B cell (primary cell): ENCODE measurements at regions not wholly inside any gene's neighbourhood (a gene's known extent, or its start where the extent isn't known, plus 50 kb on each side); places are given as distances from the start of the nearest gene placed in this dataset.

Source experiments
- ATAC-seq: fragments of 200-7000 bp; cut with Tn5 transposase; one replicate; pipeline ENCODE4 v1.10.0; 2021; ENCODE audit warnings: low read depth, mild to moderate bottlenecking, moderate number of reproducible peaks, moderate library complexity
- CTCF ChIA-PET: fragments of 350-600 bp; sonication (Branson Sonifier 250); formaldehyde crosslinking; loops from one replicate; lab custom pipeline; 2021; ENCODE audit warnings: antibody characterized with exemption, inconsistent platforms; lab: Charles Lee
- POLR2A ChIA-PET: fragments of 350-600 bp; sonication (Branson Sonifier 250); formaldehyde crosslinking; loops from one replicate; lab custom pipeline; 2021; ENCODE audit warnings: antibody characterized with exemption; lab: Charles Lee
- DNase-seq: peaks from one replicate; pipeline ENCODE4 v3.0.0; 2013
- H2AFZ ChIP-seq: 2 replicates; pipeline ENCODE4 v1.6.1; 2012; ENCODE audit warnings: mild to moderate bottlenecking, low read depth, low read length; ENCODE audit not compliant: insufficient read depth, poor library complexity, severe bottlenecking
- H3K27ac ChIP-seq, 2 donors: 1 replicate in 1 of 2; 2 replicates in 1 of 2; pipeline ENCODE4 v1.5.1; 2012 to 2013; ENCODE audit warnings: low read length in 2 of 2, mild to moderate bottlenecking in 2 of 2, moderate library complexity in 1 of 2
- H3K27me3 ChIP-seq, 4 experiments: fragments of 200-600 bp in 1 of 4; sonication (generic) in 1 of 4; replicated peaks in 1 of 4; 1 replicate in 2 of 4; 2 replicates in 2 of 4; pipeline versions ENCODE4 v1.6.1 to v1.7.0; 2013 to 2016; ENCODE audit warnings: low read length in 3 of 4, mild to moderate bottlenecking in 2 of 4, mixed read lengths in 1 of 4, moderate library complexity in 1 of 4; ENCODE audit not compliant: insufficient read depth in 4 of 4, control insufficient read depth in 3 of 4; ENCODE audit errors: control extremely low read depth in 1 of 4
- H3K36me3 ChIP-seq, 2 experiments: replicated peaks in 1 of 2; 1 replicate in 1 of 2; 2 replicates in 1 of 2; pipeline versions ENCODE4 v1.6.1 to v1.7.1; 2013; ENCODE audit warnings: low read length in 1 of 2; ENCODE audit not compliant: insufficient read depth in 2 of 2, control insufficient read depth in 1 of 2; ENCODE audit errors: control extremely low read depth in 1 of 2, extremely low read depth in 1 of 2
- H3K4me1 ChIP-seq, 2 donors: fragments of 200-600 bp in 1 of 2; sonication (generic) in 1 of 2; 1 replicate in 1 of 2; 2 replicates in 1 of 2; pipeline versions ENCODE4 v1.5.1 to v1.6.1; 2013 to 2017; ENCODE audit warnings: low read length in 2 of 2; ENCODE audit not compliant: control insufficient read depth in 2 of 2, insufficient read depth in 2 of 2
- H3K4me2 ChIP-seq: replicated peaks from 2 replicates; pipeline ENCODE3; 2012; ENCODE audit warnings: mild to moderate bottlenecking, low read depth, low read length; ENCODE audit not compliant: poor library complexity, severe bottlenecking
- H3K4me3 ChIP-seq, 5 experiments: fragments of 200-600 bp in 1 of 5; sonication (generic) in 1 of 5; 1 replicate in 3 of 5; 2 replicates in 2 of 5; pipeline versions ENCODE4 v1.5.1 to v1.7.0; 2011 to 2016; ENCODE audit warnings: low read length in 4 of 5, mild to moderate bottlenecking in 4 of 5, low read depth in 2 of 5, control low read depth in 1 of 5, moderate library complexity in 1 of 5; ENCODE audit not compliant: insufficient read depth in 1 of 5; ENCODE audit errors: control extremely low read depth in 1 of 5, extremely low read depth in 1 of 5
- H3K79me2 ChIP-seq: fragments of 200-600 bp; sonication (generic); one replicate; pipeline ENCODE4 v1.6.0; 2016; ENCODE audit warnings: low read length; ENCODE audit not compliant: control insufficient read depth, insufficient read depth
- H3K9ac ChIP-seq: fragments of 200-600 bp; sonication (generic); 2 replicates; pipeline ENCODE4 v1.6.1; 2017; ENCODE audit warnings: mild to moderate bottlenecking, low read length, moderate library complexity
- H3K9me3 ChIP-seq, 3 donors: one replicate each; pipeline versions ENCODE4 v1.6.1 to v1.7.1; 2013; ENCODE audit warnings: low read length in 2 of 3; ENCODE audit not compliant: control insufficient read depth in 2 of 3, insufficient read depth in 1 of 3; ENCODE audit errors: control extremely low read depth in 1 of 3
- H4K20me1 ChIP-seq: 2 replicates; pipeline ENCODE4 v1.6.0; 2012; ENCODE audit warnings: mild to moderate bottlenecking, low read length; ENCODE audit not compliant: insufficient read depth, control insufficient read depth, poor library complexity, severe bottlenecking
- H3K27ac Mint-ChIP-seq: one replicate; pipeline ENCODE4 v1.8.0; 2021; ENCODE audit warnings: mixed read lengths
- H3K27me3 Mint-ChIP-seq: one replicate; pipeline ENCODE4 v1.8.0; 2021; ENCODE audit warnings: mixed read lengths
- H3K4me1 Mint-ChIP-seq: one replicate; pipeline ENCODE4 v1.8.0; 2021; ENCODE audit warnings: mixed read lengths
- H3K4me3 Mint-ChIP-seq: one replicate; pipeline ENCODE4 v1.8.0; 2021; ENCODE audit warnings: mixed read lengths
- H3K9me3 Mint-ChIP-seq: one replicate; pipeline ENCODE4 v1.8.0; 2022; ENCODE audit warnings: mixed read lengths; ENCODE audit not compliant: insufficient read depth
- EZH2 ChIP-seq: IDR thresholded peaks from 2 replicates; pipeline ENCODE4 v1.6.1; 2012; ENCODE audit warnings: borderline replicate concordance, low read depth, mild to moderate bottlenecking, moderate library complexity, low read length; ENCODE audit not compliant: insufficient read depth, poor library complexity, severe bottlenecking
- WGBS: methylation state at CpG from one replicate; pipeline ENCODE4 v1.1.5; 2013; ENCODE audit warnings: missing lambda C conversion rate; ENCODE audit not compliant: insufficient coverage; 5-methylcytosine and 5-hydroxymethylcytosine counted together
- intact Hi-C: fragments of 100-400 bp; cut with micrococcal nuclease; formaldehyde crosslinking; loops from one replicate; pipeline ENCODE4 v1.10.0; 2022
- TF ChIP-seq, protein P1 (sequence below): fragments of 200-600 bp; IDR thresholded peaks from one replicate; pipeline ENCODE4 v1.8.0; 2022; ENCODE audit warnings: antibody characterized with exemption, mild to moderate bottlenecking

DNA sequence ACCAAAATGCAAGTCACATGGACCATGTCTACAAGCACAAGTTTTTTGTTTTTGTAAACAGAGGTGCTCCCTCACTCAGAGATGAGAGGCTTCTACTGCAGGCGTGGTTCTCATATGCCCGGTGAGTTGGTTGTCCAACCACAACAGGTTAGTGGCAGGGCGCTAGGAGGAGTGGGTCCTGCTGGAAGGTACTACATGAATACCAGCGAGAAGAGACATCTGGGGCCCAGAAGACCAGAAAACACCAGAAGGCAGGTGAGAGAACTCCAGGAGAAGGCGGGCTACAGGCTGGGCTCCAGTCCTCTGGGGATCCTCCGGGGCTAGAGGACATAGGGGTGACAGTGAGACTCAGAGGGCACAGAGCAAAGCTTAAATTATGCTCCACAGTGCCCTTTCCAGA is 366.5 kb downstream of the MATN1 start:
- Histone ChIP-seq H3K79me2 (no peaks in the 10 kb centered on the region), H3K9ac (no peak overlapping the region), H3K27me3 (peaks cover 0 to 12% (median 0%) of the 10 kb centered on the region in 4 experiments), H3K27ac (no peak overlapping the region), H3K4me3 (no peak overlapping the region), H3K4me2 (no peak overlapping the region), H4K20me1 (no peaks in the 10 kb centered on the region), H3K36me3 (no peaks in the 10 kb centered on the region), H2AFZ (no peak overlapping the region), H3K4me1 (no peaks in the 10 kb centered on the region), H3K9me3 (no peaks in the 10 kb centered on the region)
- Mint-ChIP-seq H3K27me3 (peaks cover 40% of the 10 kb centered on the region), H3K27ac (no peak overlapping the region), H3K4me3 (no peak overlapping the region), H3K4me1 (no peaks in the 10 kb centered on the region), H3K9me3 (no peaks in the 10 kb centered on the region)
- WGBS: 80% methylated on average over 5 of the region's 6 CpGs
- ChIA-PET POLR2A (no interaction called here), CTCF (interaction anchor here (3.4 kb wide), 1 partner anchor 24 kb away, joined by 8 read pairs; no protein-coding TSS in a partner anchor)
- intact Hi-C loops: no loop called here
- TF ChIP-seq, protein P1, sequence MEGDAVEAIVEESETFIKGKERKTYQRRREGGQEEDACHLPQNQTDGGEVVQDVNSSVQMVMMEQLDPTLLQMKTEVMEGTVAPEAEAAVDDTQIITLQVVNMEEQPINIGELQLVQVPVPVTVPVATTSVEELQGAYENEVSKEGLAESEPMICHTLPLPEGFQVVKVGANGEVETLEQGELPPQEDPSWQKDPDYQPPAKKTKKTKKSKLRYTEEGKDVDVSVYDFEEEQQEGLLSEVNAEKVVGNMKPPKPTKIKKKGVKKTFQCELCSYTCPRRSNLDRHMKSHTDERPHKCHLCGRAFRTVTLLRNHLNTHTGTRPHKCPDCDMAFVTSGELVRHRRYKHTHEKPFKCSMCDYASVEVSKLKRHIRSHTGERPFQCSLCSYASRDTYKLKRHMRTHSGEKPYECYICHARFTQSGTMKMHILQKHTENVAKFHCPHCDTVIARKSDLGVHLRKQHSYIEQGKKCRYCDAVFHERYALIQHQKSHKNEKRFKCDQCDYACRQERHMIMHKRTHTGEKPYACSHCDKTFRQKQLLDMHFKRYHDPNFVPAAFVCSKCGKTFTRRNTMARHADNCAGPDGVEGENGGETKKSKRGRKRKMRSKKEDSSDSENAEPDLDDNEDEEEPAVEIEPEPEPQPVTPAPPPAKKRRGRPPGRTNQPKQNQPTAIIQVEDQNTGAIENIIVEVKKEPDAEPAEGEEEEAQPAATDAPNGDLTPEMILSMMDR: no peak
- no peak for TF ChIP-seq EZH2
- DNase-seq (no peak), ATAC-seq (no peak)

DNA sequence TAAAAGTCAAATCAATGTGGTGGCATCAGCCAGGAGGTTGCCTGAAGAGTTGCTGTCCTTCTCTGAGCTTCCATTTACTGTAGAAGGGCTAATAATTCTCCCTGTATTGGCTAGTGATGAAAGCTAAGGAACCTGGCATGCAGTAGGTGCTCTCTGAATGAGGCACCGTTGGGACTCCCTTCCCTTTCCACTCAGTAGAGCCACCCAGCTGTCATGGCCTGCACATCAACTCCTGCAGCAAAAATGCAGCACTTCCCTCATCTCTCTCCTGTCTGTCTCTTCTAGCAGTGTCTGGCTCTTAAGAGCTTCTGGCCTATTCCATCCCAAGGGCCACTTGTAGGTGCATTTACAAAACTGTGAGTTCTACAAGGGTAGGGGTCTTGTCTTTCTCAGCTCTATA is 369.0 kb downstream of the MATN1 start:
- Histone ChIP-seq H3K4me1 (no peaks in the 10 kb centered on the region), H3K4me2 (no peak overlapping the region), H3K27me3 (peaks cover 0 to 12% (median 0%) of the 10 kb centered on the region in 4 experiments), H4K20me1 (no peaks in the 10 kb centered on the region), H3K4me3 (no peak overlapping the region), H3K36me3 (no peaks in the 10 kb centered on the region), H3K79me2 (no peaks in the 10 kb centered on the region), H3K9ac (no peak overlapping the region), H2AFZ (no peak overlapping the region), H3K27ac (no peak overlapping the region), H3K9me3 (no peaks in the 10 kb centered on the region)
- TF ChIP-seq EZH2: no peak
- TF ChIP-seq, protein P1: no peak
- DNase-seq (no peak), ATAC-seq (no peak)
- no peaks in the 10 kb centered on the region for H3K9me3 Mint-ChIP-seq
- H3K27ac Mint-ChIP-seq: no peak overlapping the region
- H3K27me3 Mint-ChIP-seq: peaks cover 42% of the 10 kb centered on the region
- intact Hi-C loops: no loop called here
- no peak overlapping the region for H3K4me3 Mint-ChIP-seq
- 0% methylated on average over 1 of the region's 1 CpG for WGBS
- H3K4me1 Mint-ChIP-seq: no peaks in the 10 kb centered on the region
- ChIA-PET POLR2A (no interaction called here), CTCF (no interaction called here)
